Hepatocyte (in vitro differentiated cells): ENCODE measurements at regions not wholly inside any gene's neighbourhood (a gene's known extent, or its start where the extent isn't known, plus 50 kb on each side); places are given as distances from the start of the nearest gene placed in this dataset.

Experiments used
- DNase-seq: peaks from one replicate; pipeline ENCODE4 v3.0.0-alpha.2; 2016; ENCODE audit warnings: low spot score
- H2AFZ ChIP-seq: fragments of 200-600 bp; sonication (generic); 2 replicates; pipeline ENCODE4 v1.6.0; 2016; ENCODE audit warnings: antibody characterized with exemption, mild to moderate bottlenecking
- H3K27ac ChIP-seq: fragments of 200-600 bp; sonication (generic); 2 replicates; pipeline ENCODE4 v1.5.1; 2016; ENCODE audit warnings: mild to moderate bottlenecking
- H3K27me3 ChIP-seq: fragments of 200-600 bp; sonication (generic); 2 replicates; pipeline ENCODE4 v1.6.1; 2016
- H3K36me3 ChIP-seq: fragments of 200-600 bp; sonication (generic); replicated peaks from 2 replicates; pipeline ENCODE4 v1.5.1; 2016; ENCODE audit warnings: low read depth; ENCODE audit not compliant: insufficient read depth
- H3K4me1 ChIP-seq: fragments of 200-600 bp; sonication (generic); 2 replicates; pipeline ENCODE4 v1.5.1; 2016; ENCODE audit warnings: mild to moderate bottlenecking, moderate library complexity; ENCODE audit not compliant: insufficient read depth
- H3K4me2 ChIP-seq: fragments of 200-600 bp; sonication (generic); 2 replicates; pipeline ENCODE4 v1.6.0; 2016
- H3K4me3 ChIP-seq: fragments of 200-600 bp; sonication (generic); 2 replicates; pipeline ENCODE4 v1.5.1; 2016; ENCODE audit warnings: mild to moderate bottlenecking
- H3K79me2 ChIP-seq: fragments of 200-600 bp; sonication (generic); 2 replicates; pipeline ENCODE4 v1.6.0; 2017; ENCODE audit warnings: mild to moderate bottlenecking
- H3K9me2 ChIP-seq: fragments of 200-600 bp; sonication (generic); replicated peaks from 2 replicates; pipeline ENCODE4 v1.6.0; 2017; ENCODE audit warnings: mild to moderate bottlenecking; ENCODE audit not compliant: insufficient read depth
- H3K9me3 ChIP-seq: fragments of 200-600 bp; sonication (generic); 2 replicates; pipeline ENCODE4 v1.5.1; 2016; ENCODE audit warnings: low read depth, mild to moderate bottlenecking
- H4K20me1 ChIP-seq: fragments of 200-600 bp; sonication (generic); 2 replicates; pipeline ENCODE4 v1.6.0; 2016; ENCODE audit warnings: mild to moderate bottlenecking; ENCODE audit not compliant: insufficient read depth, poor library complexity, severe bottlenecking
- EZH2 ChIP-seq: fragments of 200-600 bp; sonication (generic); IDR thresholded peaks from 2 replicates; pipeline ENCODE4 v1.6.1; 2016; ENCODE audit warnings: antibody characterized with exemption, mild to moderate bottlenecking, borderline replicate concordance
- EZH2phosphoT487 ChIP-seq: fragments of 200-600 bp; sonication (generic); IDR thresholded peaks from one replicate; pipeline ENCODE4 v1.6.1; 2018; ENCODE audit warnings: antibody characterized with exemption, mild to moderate bottlenecking, low read depth, moderate library complexity; ENCODE audit not compliant: unreplicated experiment, severe bottlenecking
- WGBS: methylation state at CpG from one replicate; pipeline ENCODE4 v1.1.6; 2016; ENCODE audit warnings: low lambda C conversion rate; ENCODE audit errors: missing lambda C conversion rate; 5-methylcytosine and 5-hydroxymethylcytosine counted together
- TF ChIP-seq, protein P1 (sequence below): fragments of 200-600 bp; sonication (generic); IDR thresholded peaks from 2 replicates; pipeline ENCODE4 v1.5.1; 2016; ENCODE audit warnings: antibody characterized with exemption, mild to moderate bottlenecking; ENCODE audit not compliant: poor library complexity

DNA sequence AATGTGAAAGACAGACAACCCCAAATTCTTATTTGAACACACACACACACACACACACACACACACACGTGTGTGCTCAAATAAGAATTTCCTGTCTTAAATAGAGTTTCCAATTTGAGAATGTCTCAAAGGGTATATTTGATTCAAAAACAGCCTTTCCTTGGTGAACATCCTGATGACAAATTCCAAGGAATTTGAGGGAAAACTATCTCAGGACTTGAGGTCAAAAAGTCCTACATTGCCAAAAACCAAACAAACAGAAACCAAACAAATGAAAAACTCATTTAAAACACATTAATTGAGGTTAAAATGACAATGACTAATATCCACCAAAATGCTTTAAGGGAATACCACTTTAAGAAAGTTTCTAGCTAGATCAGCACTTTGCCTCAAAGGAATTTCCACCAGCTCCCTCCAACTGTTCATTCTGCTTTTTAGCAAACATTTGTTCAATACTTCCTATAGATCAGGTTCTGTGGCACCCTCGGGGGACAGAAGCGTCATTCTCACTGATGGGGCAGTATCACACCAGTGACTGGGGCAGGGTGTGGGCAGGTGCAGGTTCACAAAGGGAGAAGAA, 232.1 kb upstream of the TRIB2 start:
- no peaks in the 10 kb centered on the region for H3K9me3 ChIP-seq
- H4K20me1 ChIP-seq = no peaks in the 10 kb centered on the region
- no peak overlapping the region for H3K4me3 ChIP-seq
- H3K4me1 ChIP-seq = no peaks in the 10 kb centered on the region
- no peak for DNase-seq
- no peaks in the 10 kb centered on the region for H3K36me3 ChIP-seq
- no peak overlapping the region for H3K4me2 ChIP-seq
- no peak overlapping the region for H2AFZ ChIP-seq
- no peaks in the 10 kb centered on the region for H3K9me2 ChIP-seq
- TF ChIP-seq, protein P1, sequence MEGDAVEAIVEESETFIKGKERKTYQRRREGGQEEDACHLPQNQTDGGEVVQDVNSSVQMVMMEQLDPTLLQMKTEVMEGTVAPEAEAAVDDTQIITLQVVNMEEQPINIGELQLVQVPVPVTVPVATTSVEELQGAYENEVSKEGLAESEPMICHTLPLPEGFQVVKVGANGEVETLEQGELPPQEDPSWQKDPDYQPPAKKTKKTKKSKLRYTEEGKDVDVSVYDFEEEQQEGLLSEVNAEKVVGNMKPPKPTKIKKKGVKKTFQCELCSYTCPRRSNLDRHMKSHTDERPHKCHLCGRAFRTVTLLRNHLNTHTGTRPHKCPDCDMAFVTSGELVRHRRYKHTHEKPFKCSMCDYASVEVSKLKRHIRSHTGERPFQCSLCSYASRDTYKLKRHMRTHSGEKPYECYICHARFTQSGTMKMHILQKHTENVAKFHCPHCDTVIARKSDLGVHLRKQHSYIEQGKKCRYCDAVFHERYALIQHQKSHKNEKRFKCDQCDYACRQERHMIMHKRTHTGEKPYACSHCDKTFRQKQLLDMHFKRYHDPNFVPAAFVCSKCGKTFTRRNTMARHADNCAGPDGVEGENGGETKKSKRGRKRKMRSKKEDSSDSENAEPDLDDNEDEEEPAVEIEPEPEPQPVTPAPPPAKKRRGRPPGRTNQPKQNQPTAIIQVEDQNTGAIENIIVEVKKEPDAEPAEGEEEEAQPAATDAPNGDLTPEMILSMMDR = no peak
- TF ChIP-seq EZH2 (no peak), EZH2phosphoT487 (no peak)
- H3K27ac ChIP-seq = no peak overlapping the region
- H3K27me3 ChIP-seq = no peaks in the 10 kb centered on the region
- H3K79me2 ChIP-seq = no peaks in the 10 kb centered on the region
- 80% methylated on average over 3 of the region's 3 CpGs for WGBS

DNA sequence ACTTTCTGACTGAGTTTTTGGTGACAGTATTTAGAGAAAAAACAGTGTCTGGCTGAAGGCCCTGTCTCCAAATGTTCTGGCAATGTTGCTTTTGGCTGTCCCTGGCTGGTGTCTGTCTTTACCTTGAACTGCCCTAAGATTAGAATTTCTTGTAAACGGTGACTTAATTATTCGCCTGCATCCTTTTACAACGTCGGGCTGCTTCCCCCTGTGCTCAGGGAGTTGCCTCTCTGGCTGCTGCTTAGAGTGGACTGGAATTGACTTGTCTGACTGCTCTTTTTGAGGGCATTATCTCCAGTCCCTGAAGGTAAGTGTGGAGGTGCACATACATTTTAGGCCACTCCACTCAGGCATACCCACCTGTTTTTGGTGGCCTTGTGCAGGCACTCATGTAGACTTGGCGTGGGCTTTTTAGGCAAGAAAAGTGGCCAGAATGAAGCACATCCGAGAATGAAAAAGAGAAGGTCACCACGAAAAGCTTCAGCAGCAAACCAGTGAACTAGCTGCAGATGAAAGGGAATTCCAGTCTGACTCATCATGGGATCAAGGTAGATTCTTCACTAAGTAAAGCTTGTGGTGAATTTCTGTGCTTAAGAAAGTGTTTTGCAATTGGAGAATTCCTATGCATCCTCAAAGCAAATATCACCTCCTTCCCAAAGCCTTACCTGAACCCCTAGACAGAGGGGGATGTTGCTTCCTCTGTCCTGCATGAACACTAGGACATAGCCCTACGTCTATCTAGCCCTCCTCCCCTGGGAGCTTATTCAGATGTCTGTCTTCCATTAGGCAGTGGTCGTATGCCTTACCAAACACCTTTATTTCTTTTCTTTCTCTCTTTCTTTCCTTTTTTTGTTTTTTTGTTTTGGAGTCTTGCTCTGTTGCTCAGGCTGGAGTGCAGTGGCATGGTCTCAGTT, 230.3 kb upstream of the TRIB2 start:
- no peak overlapping the region for H3K4me3 ChIP-seq
- no peak overlapping the region for H3K27ac ChIP-seq
- no peaks in the 10 kb centered on the region for H3K27me3 ChIP-seq
- no peaks in the 10 kb centered on the region for H4K20me1 ChIP-seq
- WGBS = 47% methylated on average over 9 of the region's 9 CpGs
- no peaks in the 10 kb centered on the region for H3K79me2 ChIP-seq
- TF ChIP-seq, protein P1 = no peak
- TF ChIP-seq EZH2phosphoT487 (no peak), EZH2 (no peak)
- H3K4me1 ChIP-seq = no peaks in the 10 kb centered on the region
- H3K4me2 ChIP-seq = no peak overlapping the region
- DNase-seq = peak; percentile 24
- no peak overlapping the region for H2AFZ ChIP-seq
- no peaks in the 10 kb centered on the region for H3K9me3 ChIP-seq
- H3K36me3 ChIP-seq = no peaks in the 10 kb centered on the region
- no peaks in the 10 kb centered on the region for H3K9me2 ChIP-seq

DNA sequence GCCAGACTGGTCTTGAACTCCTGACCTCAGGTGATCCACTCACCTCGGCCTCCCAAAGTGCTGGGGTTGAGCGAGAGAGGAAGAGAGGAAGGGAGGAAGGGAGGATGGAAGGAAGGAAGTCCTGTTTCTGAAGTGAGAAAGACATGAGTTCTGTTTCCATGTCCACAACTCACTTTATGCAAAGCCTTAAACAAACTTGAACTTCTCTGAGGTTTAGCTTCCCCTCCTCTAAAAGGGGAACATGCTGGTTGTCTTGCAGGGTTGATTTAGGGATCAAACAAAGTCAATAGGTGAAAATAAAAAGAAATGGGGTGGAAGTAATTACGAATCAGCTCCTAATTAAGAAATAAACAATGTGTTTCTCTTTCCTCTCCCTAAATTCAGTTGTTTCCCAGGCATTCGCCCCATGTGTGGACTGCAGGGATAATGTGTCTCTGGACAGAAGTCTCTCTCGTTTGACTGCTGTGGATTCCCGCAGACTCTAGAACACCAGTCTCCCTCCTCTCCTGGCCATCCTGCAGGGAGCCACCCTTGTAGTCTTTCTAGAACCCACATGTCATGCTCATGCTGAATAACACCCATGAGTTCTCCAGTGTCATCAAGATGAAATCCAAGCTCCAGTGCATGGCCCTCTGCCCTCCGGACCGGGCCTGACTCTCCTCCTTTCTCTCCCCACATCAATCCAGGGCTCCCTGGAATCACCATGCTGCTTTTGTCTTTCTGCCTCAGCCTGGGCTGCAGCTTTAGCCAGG, 229.3 kb upstream of the TRIB2 start:
- WGBS = 88% methylated on average over 8 of the region's 8 CpGs
- no peak for DNase-seq
- no peaks in the 10 kb centered on the region for H3K27me3 ChIP-seq
- no peaks in the 10 kb centered on the region for H3K9me3 ChIP-seq
- TF ChIP-seq EZH2phosphoT487 (no peak), EZH2 (no peak)
- TF ChIP-seq, protein P1 = no peak
- no peak overlapping the region for H3K4me2 ChIP-seq
- no peaks in the 10 kb centered on the region for H3K4me1 ChIP-seq
- no peaks in the 10 kb centered on the region for H3K36me3 ChIP-seq
- H3K4me3 ChIP-seq = no peak overlapping the region
- no peak overlapping the region for H2AFZ ChIP-seq
- no peaks in the 10 kb centered on the region for H4K20me1 ChIP-seq
- no peak overlapping the region for H3K27ac ChIP-seq
- H3K79me2 ChIP-seq = no peaks in the 10 kb centered on the region
- no peaks in the 10 kb centered on the region for H3K9me2 ChIP-seq
